A673 (cell line): ENCODE measurements at regions not wholly inside any gene's neighbourhood (a gene's known extent, or its start where the extent isn't known, plus 50 kb on each side); places are given as distances from the start of the nearest gene placed in this dataset.

Experiments used
- EZH2 ChIP-seq: fragments of 200-600 bp; sonication (generic); IDR thresholded peaks from 2 replicates; pipeline ENCODE4 v1.6.1; 2017; ENCODE audit warnings: borderline replicate concordance, low read depth, mild to moderate bottlenecking, mixed read lengths, antibody characterized with exemption, low read length; ENCODE audit not compliant: poor library complexity, severe bottlenecking
- TF ChIP-seq, protein P1 (sequence below): fragments of 300-800, 200-600 bp; sonication (generic); conservative IDR thresholded peaks from 2 replicates; pipeline ENCODE4 v1.5.1; 2017; ENCODE audit warnings: low read depth, mild to moderate bottlenecking, antibody characterized with exemption, low read length, moderate library complexity, mixed read lengths

DNA sequence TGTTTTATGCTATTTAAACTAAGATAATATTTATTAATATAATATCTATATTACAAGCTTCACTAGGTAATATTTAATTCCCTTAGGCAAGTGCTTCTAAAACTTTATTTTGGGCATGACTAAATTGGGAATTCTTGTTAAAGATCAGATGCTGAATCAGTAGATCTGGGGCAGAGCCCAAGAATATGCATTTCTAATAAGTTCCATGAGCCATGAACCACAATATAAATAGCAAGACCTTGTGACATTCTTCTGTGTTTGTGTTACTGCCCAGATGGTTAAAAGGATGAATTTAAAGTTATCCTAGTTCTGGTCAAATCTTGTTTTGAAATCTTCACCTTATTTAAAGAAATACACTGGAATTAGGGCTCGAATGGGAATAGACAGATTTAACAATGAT lies 258.4 kb upstream of the CACNA2D1 start:
- TF ChIP-seq, protein P1, sequence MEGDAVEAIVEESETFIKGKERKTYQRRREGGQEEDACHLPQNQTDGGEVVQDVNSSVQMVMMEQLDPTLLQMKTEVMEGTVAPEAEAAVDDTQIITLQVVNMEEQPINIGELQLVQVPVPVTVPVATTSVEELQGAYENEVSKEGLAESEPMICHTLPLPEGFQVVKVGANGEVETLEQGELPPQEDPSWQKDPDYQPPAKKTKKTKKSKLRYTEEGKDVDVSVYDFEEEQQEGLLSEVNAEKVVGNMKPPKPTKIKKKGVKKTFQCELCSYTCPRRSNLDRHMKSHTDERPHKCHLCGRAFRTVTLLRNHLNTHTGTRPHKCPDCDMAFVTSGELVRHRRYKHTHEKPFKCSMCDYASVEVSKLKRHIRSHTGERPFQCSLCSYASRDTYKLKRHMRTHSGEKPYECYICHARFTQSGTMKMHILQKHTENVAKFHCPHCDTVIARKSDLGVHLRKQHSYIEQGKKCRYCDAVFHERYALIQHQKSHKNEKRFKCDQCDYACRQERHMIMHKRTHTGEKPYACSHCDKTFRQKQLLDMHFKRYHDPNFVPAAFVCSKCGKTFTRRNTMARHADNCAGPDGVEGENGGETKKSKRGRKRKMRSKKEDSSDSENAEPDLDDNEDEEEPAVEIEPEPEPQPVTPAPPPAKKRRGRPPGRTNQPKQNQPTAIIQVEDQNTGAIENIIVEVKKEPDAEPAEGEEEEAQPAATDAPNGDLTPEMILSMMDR = no peak
- no peak for TF ChIP-seq EZH2
